ENCODE measurements at regions not wholly inside any gene's neighbourhood (a gene's known extent, or its start where the extent isn't known, plus 50 kb on each side); places are given as distances from the start of the nearest gene placed in this dataset.

DNA sequence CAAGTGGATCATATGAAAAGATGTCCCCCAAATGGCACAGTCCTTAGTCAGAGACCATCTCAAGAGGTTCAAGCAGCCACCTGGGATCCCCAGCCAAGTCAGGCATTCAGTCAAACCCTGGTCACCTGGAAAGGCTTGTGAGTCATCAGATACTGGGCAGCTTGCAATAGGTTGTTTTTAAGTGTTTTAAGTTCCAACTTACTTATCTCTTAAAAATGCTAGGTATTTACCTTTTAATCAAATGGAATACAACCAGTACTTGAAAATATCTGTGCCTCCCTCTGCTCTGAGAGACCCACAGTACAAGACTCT is 262.2 kb downstream of the WDR11 start:
- TF ChIP-seq, protein P1, sequence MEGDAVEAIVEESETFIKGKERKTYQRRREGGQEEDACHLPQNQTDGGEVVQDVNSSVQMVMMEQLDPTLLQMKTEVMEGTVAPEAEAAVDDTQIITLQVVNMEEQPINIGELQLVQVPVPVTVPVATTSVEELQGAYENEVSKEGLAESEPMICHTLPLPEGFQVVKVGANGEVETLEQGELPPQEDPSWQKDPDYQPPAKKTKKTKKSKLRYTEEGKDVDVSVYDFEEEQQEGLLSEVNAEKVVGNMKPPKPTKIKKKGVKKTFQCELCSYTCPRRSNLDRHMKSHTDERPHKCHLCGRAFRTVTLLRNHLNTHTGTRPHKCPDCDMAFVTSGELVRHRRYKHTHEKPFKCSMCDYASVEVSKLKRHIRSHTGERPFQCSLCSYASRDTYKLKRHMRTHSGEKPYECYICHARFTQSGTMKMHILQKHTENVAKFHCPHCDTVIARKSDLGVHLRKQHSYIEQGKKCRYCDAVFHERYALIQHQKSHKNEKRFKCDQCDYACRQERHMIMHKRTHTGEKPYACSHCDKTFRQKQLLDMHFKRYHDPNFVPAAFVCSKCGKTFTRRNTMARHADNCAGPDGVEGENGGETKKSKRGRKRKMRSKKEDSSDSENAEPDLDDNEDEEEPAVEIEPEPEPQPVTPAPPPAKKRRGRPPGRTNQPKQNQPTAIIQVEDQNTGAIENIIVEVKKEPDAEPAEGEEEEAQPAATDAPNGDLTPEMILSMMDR (IDR thresholded peaks at IDR 0.05) = no peak
- TF ChIP-seq POLR2A (IDR thresholded peaks at IDR 0.05) = no peak
